ENCODE measurements at regions not wholly inside any gene's neighbourhood (a gene's known extent, or its start where the extent isn't known, plus 50 kb on each side); places are given as distances from the start of the nearest gene placed in this dataset.

DNA sequence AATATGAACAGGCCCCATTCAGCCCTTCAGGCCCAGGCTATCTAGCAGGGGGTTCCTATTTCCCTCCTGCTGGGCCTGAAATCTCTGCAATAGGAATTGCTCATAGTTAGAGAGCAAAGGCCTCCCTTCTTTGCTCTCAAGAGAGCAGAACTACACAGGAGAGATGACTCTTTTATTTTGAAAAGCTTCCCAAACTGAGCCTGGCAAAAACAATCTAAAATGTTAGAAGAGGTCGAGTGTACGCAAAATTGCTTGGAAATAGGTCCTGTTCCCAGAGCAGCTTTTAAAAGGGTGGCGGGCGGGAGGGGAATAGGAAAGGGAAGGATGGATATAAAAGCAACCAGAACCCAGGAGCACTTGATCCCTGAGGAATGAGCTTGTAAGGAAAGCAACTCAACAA, 68.4 kb upstream of the APCDD1 start:
- no peak for DNase-seq (ENCODE audit: low read depth)

DNA sequence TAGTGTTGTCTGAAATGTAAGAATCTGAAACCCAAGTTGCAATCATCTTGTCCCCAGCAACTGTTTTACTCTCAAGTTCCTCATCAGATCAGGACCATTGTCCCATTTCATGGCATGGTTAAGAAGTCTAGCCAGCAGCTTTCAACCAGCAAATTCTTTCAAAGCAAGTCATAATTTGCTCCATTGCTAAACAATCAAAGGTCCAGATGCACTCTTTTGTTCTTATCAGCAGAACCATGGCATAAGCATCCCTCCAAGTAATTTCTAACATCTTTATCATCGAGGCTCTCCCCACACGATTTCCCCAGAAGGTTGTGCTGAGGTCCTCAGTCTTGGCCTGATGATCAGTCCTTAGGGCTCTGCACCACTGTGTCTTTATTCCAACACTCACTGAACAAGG, 67.5 kb upstream of the APCDD1 start:
- DNase-seq (ENCODE audit: low read depth), result no peak

DNA sequence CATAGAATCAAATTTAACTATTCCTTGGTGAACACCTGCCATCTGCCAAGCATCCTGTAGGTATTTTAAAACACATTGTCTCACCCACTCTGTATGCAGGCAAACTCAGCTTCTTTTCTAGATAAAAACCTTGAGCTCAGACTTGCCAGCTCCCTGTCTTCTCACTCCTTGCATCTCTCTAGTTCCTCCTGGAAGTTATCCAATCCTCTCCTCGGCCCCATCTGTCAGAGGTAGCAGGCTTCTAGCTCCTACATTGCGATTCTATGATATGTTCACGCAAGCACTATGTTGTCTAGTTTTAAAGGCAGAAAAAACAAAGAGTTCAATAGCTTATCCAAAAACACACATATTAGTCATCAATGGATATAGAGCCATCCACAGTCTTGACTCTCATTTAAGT, 67.0 kb upstream of the APCDD1 start:
- no peak for DNase-seq (ENCODE audit: low read depth)

- DNase-seq (ENCODE audit: low read depth), result no peak
Observed at GRCh38 chr18:10388373-10388772, 66.1 kb upstream of the APCDD1 start.

- no peak for DNase-seq (ENCODE audit: low read depth)
Observed at GRCh38 chr18:10391506-10391905, 62.9 kb upstream of the APCDD1 start.

- DNase-seq (ENCODE audit: low read depth), result no peak
Observed at GRCh38 chr18:10397004-10397403, 57.4 kb upstream of the APCDD1 start.

GRCh38 chr18:10398571-10398970, 55.9 kb upstream of the APCDD1 start:
- DNase-seq (ENCODE audit: low read depth), result no peak

- no peak for DNase-seq (ENCODE audit: low read depth)
Observed at GRCh38 chr18:10399465-10399864, 55.0 kb upstream of the APCDD1 start.

DNA sequence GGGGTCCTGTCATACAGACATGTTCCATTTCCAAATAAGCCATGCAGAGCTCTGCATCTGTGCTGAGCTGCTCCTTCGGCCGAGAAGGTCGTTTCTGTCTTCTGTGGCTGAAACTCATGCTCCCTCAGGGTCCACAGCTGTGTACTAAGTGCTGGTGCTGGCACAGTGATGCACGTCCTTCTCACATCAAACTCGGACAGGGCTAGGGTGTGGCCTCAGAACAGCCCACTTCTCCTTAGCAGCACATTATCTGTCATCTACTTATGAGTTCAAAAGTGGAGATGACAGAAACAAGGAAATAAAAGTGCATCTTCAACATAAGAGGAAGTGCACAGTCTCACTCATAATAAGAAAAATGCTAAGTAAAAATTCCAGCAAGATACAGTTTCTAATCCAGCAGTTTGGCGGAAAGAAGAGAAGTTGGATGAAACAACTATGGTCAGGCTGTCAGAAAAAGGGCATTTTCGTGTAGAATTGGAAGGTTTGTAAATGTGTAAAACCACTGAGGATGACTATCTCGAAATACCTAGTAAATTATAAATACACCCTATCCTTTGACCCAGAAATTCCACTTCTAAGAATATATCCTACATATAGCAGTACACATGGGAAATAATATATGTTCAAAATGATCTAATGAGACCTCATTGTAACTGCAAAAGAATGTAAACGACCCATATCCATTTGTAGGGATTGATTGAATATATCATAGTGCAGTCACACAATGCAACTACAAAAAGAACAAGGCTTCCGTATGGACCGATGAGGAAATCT, 53.7 kb upstream of the APCDD1 start:
- DNase-seq (ENCODE audit: low read depth), result no peak

GRCh38 chr18:10401521-10401920, 52.9 kb upstream of the APCDD1 start:
- DNase-seq (ENCODE audit: low read depth), result no peak

GRCh38 chr18:10401930-10402329, 52.5 kb upstream of the APCDD1 start:
- no peak for DNase-seq (ENCODE audit: low read depth)

DNA sequence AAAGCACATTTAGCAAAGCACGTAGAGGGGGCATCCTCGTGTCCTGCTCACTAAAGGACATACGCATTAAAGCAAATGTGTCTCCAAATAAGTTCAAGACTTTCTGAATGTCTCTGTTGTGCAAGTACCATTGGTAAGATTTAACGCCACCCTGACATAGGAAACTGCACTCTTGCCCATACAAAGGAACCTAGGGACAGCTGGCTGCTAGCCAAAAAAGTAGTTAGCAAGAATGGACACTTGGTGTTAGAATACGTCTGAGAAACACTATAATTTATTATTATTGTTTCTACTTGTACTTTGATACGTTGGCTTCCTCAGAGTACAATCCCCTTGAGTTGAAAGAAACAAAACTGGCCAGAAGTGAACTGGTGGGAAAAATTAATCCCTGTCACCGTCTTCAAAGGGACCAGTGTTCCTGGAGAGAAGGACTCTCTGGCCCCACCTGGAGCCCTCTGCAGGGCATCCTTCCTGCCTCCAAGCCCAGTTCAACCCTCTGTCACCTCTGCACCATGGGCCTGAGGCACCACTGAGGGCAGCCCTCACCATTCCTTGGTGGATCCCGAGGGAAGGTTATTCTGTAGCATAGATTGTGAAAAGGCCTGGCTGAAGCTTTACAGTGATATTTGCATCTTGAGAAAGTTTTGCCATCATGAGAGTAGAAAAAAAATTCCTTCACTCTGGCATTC, 51.4 kb upstream of the APCDD1 start:
- no peak for DNase-seq (ENCODE audit: low read depth)

DNA sequence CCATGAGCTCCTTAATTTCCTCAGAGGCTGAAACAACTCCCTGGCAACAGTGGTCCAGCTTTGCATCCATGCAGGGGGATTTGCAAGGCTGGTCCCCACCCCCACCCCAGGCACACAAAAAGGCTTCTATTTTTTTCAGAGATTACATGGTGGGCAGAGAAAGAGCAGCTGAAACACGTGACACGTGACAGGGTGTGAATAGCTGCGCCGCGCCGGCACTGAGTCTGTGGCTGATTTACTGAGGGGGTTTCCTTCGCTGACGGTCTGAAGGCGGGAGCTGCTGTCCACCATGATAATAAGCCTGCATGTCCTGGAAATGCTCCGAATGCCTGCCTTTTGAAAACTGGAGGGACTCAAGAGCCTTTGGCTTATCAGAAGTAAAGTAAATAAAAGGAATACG, 50.7 kb upstream of the APCDD1 start:
- no peak for DNase-seq (ENCODE audit: low read depth)

DNA sequence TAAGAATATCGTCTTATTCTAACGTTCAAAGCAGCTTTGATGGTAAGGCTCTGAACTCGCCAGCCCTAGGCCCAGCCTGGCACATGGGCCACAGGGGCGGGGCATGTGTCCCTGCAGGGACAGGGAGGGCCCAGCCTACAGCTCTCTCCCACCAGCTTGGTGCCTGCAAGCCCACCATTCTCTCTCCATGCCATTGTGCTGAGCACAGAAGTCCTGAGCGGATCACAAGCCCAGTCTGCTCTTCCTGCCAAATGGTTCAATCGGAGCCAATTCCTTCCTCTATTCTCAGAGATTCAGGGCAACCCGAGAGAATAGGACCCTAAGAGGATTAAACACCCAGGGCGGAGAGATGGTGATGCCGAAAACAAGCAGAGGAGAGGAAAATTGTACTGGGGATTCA, 50.3 kb upstream of the APCDD1 start:
- DNase-seq (ENCODE audit: low read depth), result no peak
